ENCODE measurements at regions not wholly inside any gene's neighbourhood (a gene's known extent, or its start where the extent isn't known, plus 50 kb on each side); places are given as distances from the start of the nearest gene placed in this dataset.

GRCh38 chr7:85488406-85488805 is 301.6 kb upstream of the SEMA3D start:
- H3K4me3 ChIP-seq (ENCODE audit: low read length), result no peak overlapping the region
- no peak for DNase-seq (ENCODE audit: low read depth)
- TF ChIP-seq, protein P1, sequence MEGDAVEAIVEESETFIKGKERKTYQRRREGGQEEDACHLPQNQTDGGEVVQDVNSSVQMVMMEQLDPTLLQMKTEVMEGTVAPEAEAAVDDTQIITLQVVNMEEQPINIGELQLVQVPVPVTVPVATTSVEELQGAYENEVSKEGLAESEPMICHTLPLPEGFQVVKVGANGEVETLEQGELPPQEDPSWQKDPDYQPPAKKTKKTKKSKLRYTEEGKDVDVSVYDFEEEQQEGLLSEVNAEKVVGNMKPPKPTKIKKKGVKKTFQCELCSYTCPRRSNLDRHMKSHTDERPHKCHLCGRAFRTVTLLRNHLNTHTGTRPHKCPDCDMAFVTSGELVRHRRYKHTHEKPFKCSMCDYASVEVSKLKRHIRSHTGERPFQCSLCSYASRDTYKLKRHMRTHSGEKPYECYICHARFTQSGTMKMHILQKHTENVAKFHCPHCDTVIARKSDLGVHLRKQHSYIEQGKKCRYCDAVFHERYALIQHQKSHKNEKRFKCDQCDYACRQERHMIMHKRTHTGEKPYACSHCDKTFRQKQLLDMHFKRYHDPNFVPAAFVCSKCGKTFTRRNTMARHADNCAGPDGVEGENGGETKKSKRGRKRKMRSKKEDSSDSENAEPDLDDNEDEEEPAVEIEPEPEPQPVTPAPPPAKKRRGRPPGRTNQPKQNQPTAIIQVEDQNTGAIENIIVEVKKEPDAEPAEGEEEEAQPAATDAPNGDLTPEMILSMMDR (IDR thresholded peaks at IDR 0.05; ENCODE audit: insufficient read depth, low read depth, low read length, missing control alignments), result no peak

DNA sequence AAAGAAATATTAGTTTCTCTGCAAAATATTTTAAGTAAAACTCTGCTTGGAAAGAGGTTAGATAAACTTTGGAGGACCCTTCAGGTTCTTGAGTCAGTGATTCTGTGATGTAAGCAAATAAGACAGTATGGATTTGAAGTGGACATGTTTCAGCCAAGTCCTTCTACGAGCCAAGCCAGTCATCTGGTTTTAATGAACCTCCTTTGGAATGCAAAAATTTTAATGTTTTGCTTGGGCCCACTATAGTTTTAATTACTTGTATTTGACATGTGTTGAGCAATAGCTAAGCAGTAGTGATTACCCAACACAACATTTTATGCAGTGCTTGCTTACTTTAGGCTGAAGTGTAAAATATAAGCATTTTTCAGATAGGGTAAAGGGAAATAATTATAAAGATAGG is 296.3 kb upstream of the SEMA3D start:
- no peak overlapping the region for H3K4me3 ChIP-seq (ENCODE audit: low read length)
- TF ChIP-seq, protein P1 (IDR thresholded peaks at IDR 0.05; ENCODE audit: insufficient read depth, low read depth, low read length, missing control alignments), result no peak
- peak; percentile 4 for DNase-seq (ENCODE audit: low read depth)

DNA sequence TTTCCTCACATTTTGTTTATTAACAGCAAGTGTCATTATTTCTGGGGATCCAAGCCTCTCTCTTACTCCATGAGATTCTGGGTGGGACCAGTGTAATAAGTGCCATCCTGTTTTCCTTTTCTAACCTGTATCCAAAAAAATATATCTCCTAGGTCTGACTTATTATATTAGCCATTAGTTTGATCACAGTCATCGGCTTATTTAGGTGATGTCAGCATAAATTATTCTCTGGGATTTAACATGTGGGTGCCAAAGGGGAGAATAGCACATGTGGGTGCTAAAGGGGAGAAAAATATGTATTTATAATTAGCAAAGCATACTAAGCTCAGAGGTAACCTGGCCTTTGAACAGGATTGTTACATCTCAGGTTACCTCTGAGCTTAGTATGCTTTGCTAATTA is 293.8 kb upstream of the SEMA3D start:
- H3K4me3 ChIP-seq (ENCODE audit: low read length), result no peak overlapping the region
- no peak for DNase-seq (ENCODE audit: low read depth)
- TF ChIP-seq, protein P1 (IDR thresholded peaks at IDR 0.05; ENCODE audit: insufficient read depth, low read depth, low read length, missing control alignments), result no peak

- TF ChIP-seq, protein P1 (IDR thresholded peaks at IDR 0.05; ENCODE audit: insufficient read depth, low read depth, low read length, missing control alignments), result no peak
- no peak for DNase-seq (ENCODE audit: low read depth)
- H3K4me3 ChIP-seq (ENCODE audit: low read length), result no peak overlapping the region
Observed at GRCh38 chr7:85479918-85480643, 293.2 kb upstream of the SEMA3D start.

- TF ChIP-seq, protein P1 (IDR thresholded peaks at IDR 0.05; ENCODE audit: insufficient read depth, low read depth, low read length, missing control alignments), result no peak
- no peak overlapping the region for H3K4me3 ChIP-seq (ENCODE audit: low read length)
- DNase-seq (ENCODE audit: low read depth), result no peak
Observed at GRCh38 chr7:85478530-85478929, 291.7 kb upstream of the SEMA3D start.

DNA sequence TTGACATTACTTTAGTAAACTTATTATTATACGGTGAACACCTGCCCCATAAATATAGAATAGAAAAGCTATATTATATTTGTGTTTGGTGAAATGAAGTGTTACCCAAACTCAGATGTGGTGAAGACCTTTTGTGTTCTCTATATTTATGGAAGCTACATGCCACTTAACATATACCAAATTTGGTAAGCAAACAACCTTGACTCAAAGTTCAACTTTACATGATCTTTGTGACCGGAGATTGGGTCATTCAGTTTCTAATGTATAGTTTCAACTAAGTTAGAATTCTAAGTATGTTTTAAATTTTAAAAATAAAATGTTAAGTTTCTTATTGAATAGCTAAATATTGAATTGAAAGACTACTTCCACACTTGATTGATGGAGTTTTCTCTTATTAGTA is 288.6 kb upstream of the SEMA3D start:
- H3K4me3 ChIP-seq (ENCODE audit: low read length), result no peak overlapping the region
- no peak for DNase-seq (ENCODE audit: low read depth)
- TF ChIP-seq, protein P1 (IDR thresholded peaks at IDR 0.05; ENCODE audit: insufficient read depth, low read depth, low read length, missing control alignments), result no peak

DNA sequence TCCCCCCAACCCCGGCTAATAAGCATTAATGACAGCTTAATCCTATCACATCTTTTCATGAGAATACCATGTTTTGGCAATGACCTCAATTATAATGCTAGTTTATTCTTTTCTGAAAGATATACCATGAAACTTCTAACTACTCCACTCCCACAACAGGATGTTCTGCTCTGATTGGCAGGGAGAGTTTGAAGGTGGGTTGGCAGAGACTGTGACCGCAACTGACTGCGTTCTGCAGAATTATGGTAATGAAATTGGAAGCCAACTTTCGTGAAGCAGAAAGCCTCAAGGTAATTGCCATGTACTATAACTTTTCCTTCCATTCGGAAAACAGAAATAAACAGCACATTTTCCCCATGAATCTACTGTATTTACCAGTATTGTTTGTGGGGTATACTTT is 288.2 kb upstream of the SEMA3D start:
- H3K4me3 ChIP-seq (ENCODE audit: low read length), result no peak overlapping the region
- TF ChIP-seq, protein P1 (IDR thresholded peaks at IDR 0.05; ENCODE audit: insufficient read depth, low read depth, low read length, missing control alignments), result no peak
- DNase-seq (ENCODE audit: low read depth), result no peak

Data from epithelial cell of esophagus (primary cell).